HG03064 (cell line): ENCODE measurements at regions not wholly inside any gene's neighbourhood (a gene's known extent, or its start where the extent isn't known, plus 50 kb on each side); places are given as distances from the start of the nearest gene placed in this dataset.

ENCODE experiments used
- ATAC-seq: cut with Tn5 transposase; IDR thresholded peaks from one replicate; pipeline ENCODE4 v1.9.1; 2021; ENCODE audit warnings: low read depth; ENCODE audit not compliant: unreplicated experiment

- no peak for ATAC-seq
Measured at GRCh38 chr5:6867712-6868111, 154.5 kb downstream of the TENT4A start.

- no peak for ATAC-seq
Measured at GRCh38 chr5:6868171-6868570, 154.9 kb downstream of the TENT4A start.

- no peak for ATAC-seq
Measured at GRCh38 chr5:6868575-6869215, 155.5 kb downstream of the TENT4A start.

- no peak for ATAC-seq
Measured at GRCh38 chr5:6869677-6870076, 156.4 kb downstream of the TENT4A start.

GRCh38 chr5:6872441-6873160, 159.4 kb downstream of the TENT4A start:
- ATAC-seq, result no peak

GRCh38 chr5:6873359-6873758, 160.1 kb downstream of the TENT4A start:
- ATAC-seq, result no peak

- no peak for ATAC-seq
Measured at GRCh38 chr5:6875376-6875775, 162.1 kb downstream of the TENT4A start.

GRCh38 chr5:6877986-6878828, 165.0 kb downstream of the TENT4A start:
- ATAC-seq, result no peak

- ATAC-seq, result no peak
Measured at GRCh38 chr5:6885581-6885980, 172.3 kb downstream of the TENT4A start.

- no peak for ATAC-seq
Measured at GRCh38 chr5:6886866-6887265, 173.6 kb downstream of the TENT4A start.

- no peak for ATAC-seq
Measured at GRCh38 chr5:6889030-6889429, 175.8 kb downstream of the TENT4A start.

- no peak for ATAC-seq
Measured at GRCh38 chr5:6899221-6899620, 186.0 kb downstream of the TENT4A start.

- no peak for ATAC-seq
Measured at GRCh38 chr5:6900247-6901227, 187.3 kb downstream of the TENT4A start.

- no peak for ATAC-seq
Measured at GRCh38 chr5:6902094-6902493, 188.9 kb downstream of the TENT4A start.

- no peak for ATAC-seq
Measured at GRCh38 chr5:6902597-6902996, 189.4 kb downstream of the TENT4A start.

- ATAC-seq, result no peak
Measured at GRCh38 chr5:6903934-6904333, 190.7 kb downstream of the TENT4A start.

GRCh38 chr5:6904860-6905259, 191.6 kb downstream of the TENT4A start:
- ATAC-seq, result no peak

- ATAC-seq, result no peak
Measured at GRCh38 chr5:6905423-6905822, 192.2 kb downstream of the TENT4A start.

- ATAC-seq, result no peak
Measured at GRCh38 chr5:6905883-6906282, 192.7 kb downstream of the TENT4A start.

- no peak for ATAC-seq
Measured at GRCh38 chr5:6907320-6907918, 194.2 kb downstream of the TENT4A start.
